GM18858 (cell line): ENCODE measurements at regions not wholly inside any gene's neighbourhood (a gene's known extent, or its start where the extent isn't known, plus 50 kb on each side); places are given as distances from the start of the nearest gene placed in this dataset.
A peak's percentile ranks its signal among the peaks of the same experiment; 100 is the strongest.

Experiments used
- ATAC-seq: cut with Tn5 transposase; IDR thresholded peaks from one replicate; pipeline ENCODE4 v1.9.1; 2021; ENCODE audit not compliant: unreplicated experiment

- no peak for ATAC-seq
These were observed 106.5 kb upstream of the FRY start for GRCh38 chr13:31925079-31925478.

GRCh38 chr13:31927219-31927653, 104.3 kb upstream of the FRY start:
- no peak for ATAC-seq

DNA sequence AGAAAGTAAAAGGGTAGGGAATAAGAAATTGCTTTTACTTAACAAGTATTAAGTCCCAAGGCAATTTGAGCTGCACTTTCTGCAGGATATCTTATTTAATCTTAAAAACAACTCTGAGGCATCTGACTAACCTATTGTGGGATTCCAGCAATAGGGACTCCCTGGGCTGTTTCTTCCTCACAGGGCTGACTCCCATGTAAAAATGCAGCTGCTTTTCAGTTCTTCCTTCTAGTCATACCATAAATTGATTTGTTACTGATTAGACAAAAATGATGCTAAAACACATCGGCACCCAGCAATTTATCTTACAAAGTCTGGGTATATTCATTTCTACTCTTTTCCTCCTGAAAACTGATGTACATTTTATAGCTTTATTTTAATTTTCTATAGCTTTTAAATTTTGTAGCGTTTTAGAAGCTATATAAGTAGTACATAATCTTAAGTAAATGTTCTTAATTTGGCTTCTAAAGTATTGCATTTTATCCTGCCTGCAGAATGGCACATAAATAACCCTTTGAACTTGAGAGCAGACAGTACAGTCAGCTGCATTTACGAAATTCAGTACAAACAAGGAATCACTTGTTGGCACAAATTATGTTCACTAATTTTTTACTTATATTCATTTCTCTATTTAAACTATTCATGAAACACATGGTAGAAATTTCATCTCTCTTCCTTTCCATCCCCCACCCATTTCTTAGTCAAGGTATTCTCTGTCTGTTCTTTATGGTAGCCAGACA, 102.4 kb upstream of the FRY start:
- ATAC-seq, result no peak

DNA sequence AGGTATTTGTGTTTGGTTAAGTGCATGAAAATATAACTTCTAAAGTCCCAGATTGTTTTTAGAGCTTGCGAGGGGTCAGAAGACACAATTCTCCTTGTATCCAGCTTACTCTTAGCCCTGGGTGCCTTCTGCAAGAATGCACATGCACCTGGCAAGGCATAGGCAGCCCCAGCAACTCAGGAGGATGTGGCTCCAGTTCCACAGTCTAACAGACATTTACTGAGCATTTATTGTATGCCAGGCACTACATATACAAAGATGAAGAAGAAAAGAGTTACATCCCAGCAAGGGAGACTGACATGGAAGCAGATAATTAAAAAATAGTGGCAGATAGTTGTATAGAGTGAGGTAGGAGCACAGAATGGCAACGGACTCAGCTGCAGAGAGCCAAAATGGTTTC, 101.1 kb upstream of the FRY start:
- ATAC-seq, result peak; percentile 11

GRCh38 chr13:31930901-31931522, 100.6 kb upstream of the FRY start:
- ATAC-seq, result peak; percentile 100

DNA sequence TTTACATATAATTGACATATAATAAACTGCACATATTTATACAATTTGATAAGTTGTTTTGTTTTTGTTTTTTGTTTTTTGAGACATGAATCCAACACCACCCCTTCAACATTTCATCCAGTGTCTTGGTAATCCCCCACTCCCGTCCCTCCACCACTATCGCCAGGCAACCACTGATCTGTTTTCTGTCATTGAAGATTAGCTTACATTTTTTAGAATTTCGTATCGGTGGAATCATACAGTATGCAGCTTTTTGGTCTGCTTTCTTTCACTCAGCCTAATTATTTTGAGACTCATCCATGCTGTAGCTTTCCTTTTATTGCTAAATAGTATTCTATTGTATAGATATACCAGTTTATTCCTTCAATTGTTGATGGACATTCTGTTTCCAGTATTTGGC, 94.1 kb upstream of the FRY start:
- no peak for ATAC-seq

DNA sequence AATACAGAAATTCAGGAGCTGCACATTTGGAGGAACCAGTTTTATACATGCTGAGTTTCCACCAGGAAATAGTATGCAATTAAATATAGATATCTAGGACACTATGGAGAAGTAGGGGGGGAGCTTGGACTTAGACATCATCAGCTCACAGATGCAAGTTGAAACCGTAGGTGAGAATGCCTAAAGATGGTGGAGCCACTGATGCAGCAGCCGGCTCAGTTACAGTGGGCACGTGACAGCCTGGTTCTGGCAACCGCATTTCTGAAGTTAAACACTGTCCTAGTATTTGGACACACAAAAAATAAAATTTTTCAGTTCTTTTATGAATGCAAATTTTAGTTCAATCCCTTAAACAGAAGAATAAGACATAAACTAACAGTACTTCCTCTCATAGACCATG, 91.5 kb upstream of the FRY start:
- ATAC-seq, result no peak

GRCh38 chr13:31943591-31943990, 88.0 kb upstream of the FRY start:
- no peak for ATAC-seq

GRCh38 chr13:31944262-31945160, 87.1 kb upstream of the FRY start:
- no peak for ATAC-seq

DNA sequence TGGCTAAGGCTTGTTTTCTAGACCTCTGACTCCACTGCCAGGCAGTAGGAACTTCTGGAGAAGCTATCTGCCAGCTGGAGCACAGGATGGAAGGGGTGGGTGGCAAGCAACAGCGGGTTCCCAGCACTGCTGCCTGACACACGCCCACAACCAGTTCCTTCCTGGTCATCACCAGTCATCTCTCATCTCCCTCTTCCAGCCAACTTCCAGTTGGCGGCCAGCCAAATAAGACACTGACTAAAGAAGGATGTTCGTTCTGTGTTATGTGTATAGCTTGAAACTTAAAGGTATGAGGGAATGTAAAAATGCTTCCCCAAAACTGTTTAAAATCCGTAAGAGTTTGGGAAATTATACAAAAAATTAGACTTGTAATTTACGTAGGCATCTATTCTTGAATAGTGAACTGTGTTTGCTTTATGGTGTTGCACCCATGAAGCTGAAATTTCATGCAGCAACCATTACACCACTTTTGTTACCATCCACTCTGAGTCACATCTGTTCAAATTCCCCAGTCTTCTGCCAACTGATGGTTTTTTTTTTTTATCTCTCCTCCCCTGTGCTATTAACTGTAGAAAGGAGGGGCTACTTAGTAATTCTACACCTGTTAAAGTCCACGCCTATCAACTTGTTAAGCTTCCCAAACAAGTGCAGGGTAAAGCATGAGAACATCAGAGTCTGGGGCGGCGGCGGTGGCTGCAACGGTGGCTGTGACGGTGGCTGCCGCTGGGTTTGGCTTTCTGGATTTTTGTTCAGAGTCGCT, 86.2 kb upstream of the FRY start:
- ATAC-seq, result no peak

DNA sequence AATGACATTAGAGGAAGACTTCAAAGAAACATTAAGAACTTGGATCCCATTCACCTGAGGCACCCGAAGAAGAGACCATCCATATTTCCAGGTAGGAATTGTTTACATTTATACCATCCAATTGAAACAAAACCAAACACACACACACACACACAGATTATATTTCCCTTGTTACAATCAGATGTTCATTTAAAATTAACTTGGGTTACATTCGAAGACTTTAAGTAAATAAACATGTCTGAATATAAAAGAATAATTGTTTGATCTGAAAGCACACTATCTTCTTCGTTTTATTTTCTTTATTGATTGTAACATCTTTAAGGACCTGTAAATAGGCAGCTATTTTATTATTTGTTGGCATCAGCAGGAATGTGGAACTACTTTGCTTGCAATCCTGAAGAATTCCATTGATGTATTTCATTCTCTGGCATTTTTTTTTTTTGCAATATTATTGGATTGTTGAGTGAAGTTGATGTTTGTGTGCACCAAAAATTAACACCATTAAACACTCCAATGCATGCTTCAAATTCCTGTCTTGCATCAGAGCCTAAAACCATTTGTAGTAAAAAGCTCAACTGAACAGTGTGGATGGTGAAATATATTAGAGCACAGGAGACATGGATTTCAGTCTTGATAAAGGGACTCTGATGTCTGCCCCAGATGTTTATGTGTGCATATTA, 85.3 kb upstream of the FRY start:
- no peak for ATAC-seq

DNA sequence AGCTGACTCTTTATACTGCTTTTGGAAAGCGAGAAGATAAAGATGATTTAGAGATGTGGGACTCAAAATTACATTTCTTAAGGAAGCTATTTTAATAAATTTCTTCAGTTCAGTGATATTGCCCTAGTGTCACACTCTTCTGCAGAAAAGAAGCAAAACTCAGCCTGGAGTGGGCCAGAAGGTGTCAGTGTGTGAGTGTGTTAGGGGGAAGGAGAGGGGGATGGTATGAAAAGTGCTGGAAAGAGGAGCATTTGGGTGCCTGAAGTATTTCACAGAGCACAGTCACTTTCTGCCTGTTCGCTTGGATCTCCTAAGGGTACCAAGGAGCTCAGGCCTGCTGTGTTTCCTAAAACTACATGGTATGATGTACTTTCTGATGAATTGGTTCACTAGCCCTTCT, 84.5 kb upstream of the FRY start:
- ATAC-seq, result no peak

- ATAC-seq, result no peak
These were observed 84.1 kb upstream of the FRY start for GRCh38 chr13:31947506-31947905.

GRCh38 chr13:31949486-31949885, 82.1 kb upstream of the FRY start:
- ATAC-seq, result no peak

- no peak for ATAC-seq
These were observed 81.3 kb upstream of the FRY start for GRCh38 chr13:31950111-31950815.

DNA sequence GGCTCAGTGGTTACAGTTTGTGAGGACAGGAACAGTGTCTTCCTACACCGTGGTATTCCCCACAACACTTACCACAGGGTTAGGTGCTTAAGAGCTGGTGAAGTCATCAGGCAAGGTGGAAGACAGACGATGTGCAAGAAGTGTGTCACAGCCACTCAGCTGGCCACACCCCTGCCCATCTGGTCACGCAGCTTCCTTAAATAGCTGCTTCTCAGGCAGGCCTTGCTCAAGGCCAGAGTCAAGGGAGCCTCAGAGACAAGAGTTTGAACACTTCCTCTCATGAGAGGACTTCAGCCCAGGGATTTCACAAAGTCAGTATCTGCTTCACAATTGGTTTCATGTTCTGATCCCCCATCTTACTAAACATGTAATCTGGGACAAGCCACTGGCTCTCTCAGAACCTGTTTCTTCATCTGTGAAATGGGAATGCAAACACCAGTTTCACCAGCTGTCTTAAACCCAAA, 80.3 kb upstream of the FRY start:
- ATAC-seq, result peak; percentile 94

- no peak for ATAC-seq
These were observed 78.8 kb upstream of the FRY start for GRCh38 chr13:31952641-31953380.

- no peak for ATAC-seq
These were observed 76.5 kb upstream of the FRY start for GRCh38 chr13:31955101-31955500.

DNA sequence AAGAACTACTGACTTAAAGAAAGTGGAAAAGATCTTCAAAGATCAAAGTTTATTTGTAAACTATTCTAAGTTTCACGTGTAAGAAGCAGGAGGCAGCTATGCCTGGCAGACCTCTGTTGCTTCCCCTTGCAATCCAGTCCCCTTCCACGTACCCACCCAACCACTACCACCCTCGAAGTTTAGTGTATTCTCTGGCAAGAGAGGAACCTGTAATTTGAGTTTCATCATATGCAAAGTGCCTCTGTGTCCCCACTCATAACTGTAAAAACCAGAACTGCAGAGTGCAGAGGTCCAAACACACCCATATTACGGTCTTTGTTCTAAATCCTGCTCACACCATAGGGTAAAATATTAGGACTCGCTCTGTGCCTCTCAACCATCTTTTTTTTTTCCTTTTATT, 75.8 kb upstream of the FRY start:
- no peak for ATAC-seq
